Liver (tissue), 8 donors: ENCODE measurements at regions not wholly inside any gene's neighbourhood (a gene's known extent, or its start where the extent isn't known, plus 50 kb on each side); places are given as distances from the start of the nearest gene placed in this dataset.

Source experiments
- DNase-seq: peaks from one replicate; pipeline ENCODE4 v3.0.0-alpha.2; 2017; ENCODE audit warnings: low spot score
- H3K27ac ChIP-seq, 2 donors: one replicate each; pipeline ENCODE4 v1.7.0; 2013; ENCODE audit warnings: inconsistent platforms in 2 of 2, low read length in 2 of 2, control low read depth in 1 of 2, low read depth in 1 of 2, mild to moderate bottlenecking in 1 of 2
- H3K27me3 ChIP-seq, 4 donors: one replicate each; pipeline versions ENCODE4 v1.6.1 to v1.7.0; 2013; ENCODE audit warnings: low read length in 3 of 4, inconsistent platforms in 1 of 4, mild to moderate bottlenecking in 1 of 4, moderate library complexity in 1 of 4; ENCODE audit not compliant: control insufficient read depth in 4 of 4, insufficient read depth in 4 of 4
- H3K36me3 ChIP-seq, 4 donors: one replicate each; pipeline versions ENCODE4 v1.6.1 to v1.7.0; 2013; ENCODE audit warnings: low read length in 3 of 4, mild to moderate bottlenecking in 3 of 4, low read depth in 1 of 4, moderate library complexity in 1 of 4; ENCODE audit not compliant: control insufficient read depth in 4 of 4, insufficient read depth in 3 of 4
- H3K4me1 ChIP-seq, 4 donors: one replicate each; pipeline versions ENCODE4 v1.6.1 to v1.7.0; 2013; ENCODE audit warnings: low read length in 3 of 4, mild to moderate bottlenecking in 3 of 4, moderate library complexity in 1 of 4; ENCODE audit not compliant: control insufficient read depth in 4 of 4, insufficient read depth in 4 of 4
- H3K4me3 ChIP-seq, 3 donors: one replicate each; pipeline versions ENCODE4 v1.6.1 to v1.7.0; 2013; ENCODE audit warnings: low read length in 3 of 3, control low read depth in 1 of 3, low read depth in 1 of 3, mild to moderate bottlenecking in 1 of 3
- H3K9ac ChIP-seq, 2 donors: one replicate each; pipeline ENCODE4 v1.7.0; 2013; ENCODE audit warnings: low read length in 2 of 2, mild to moderate bottlenecking in 2 of 2, moderate library complexity in 2 of 2, control low read depth in 1 of 2, low read depth in 1 of 2
- H3K9me3 ChIP-seq, 4 donors: one replicate each; pipeline versions ENCODE4 v1.6.1 to v1.7.0; 2013; ENCODE audit warnings: low read length in 3 of 4; ENCODE audit not compliant: control insufficient read depth in 4 of 4
- EGR1 ChIP-seq, 2 donors: IDR thresholded peaks; 2 replicates each; pipeline ENCODE4 v1.6.1; 2016 to 2018; ENCODE audit warnings: antibody characterized with exemption in 2 of 2, low read depth in 2 of 2
- FOXA1 ChIP-seq: IDR thresholded peaks from 2 replicates; pipeline ENCODE4 v1.6.1; 2016; ENCODE audit warnings: antibody characterized with exemption
- FOXA2 ChIP-seq: IDR thresholded peaks from 2 replicates; pipeline ENCODE4 v1.6.1; 2016; ENCODE audit warnings: antibody characterized with exemption
- GABPA ChIP-seq, 2 donors: IDR thresholded peaks in 1 of 2; conservative IDR thresholded peaks in 1 of 2; 2 replicates each; pipeline ENCODE4 v1.6.1; 2016; ENCODE audit warnings: antibody characterized with exemption in 2 of 2, mild to moderate bottlenecking in 1 of 2, moderate library complexity in 1 of 2
- HNF4A ChIP-seq, 2 donors: conservative IDR thresholded peaks; 2 replicates each; pipeline ENCODE4 v1.6.1; 2016; ENCODE audit warnings: antibody characterized with exemption in 2 of 2, mild to moderate bottlenecking in 2 of 2
- HNF4G ChIP-seq: IDR thresholded peaks from 2 replicates; pipeline ENCODE4 v1.6.1; 2016; ENCODE audit warnings: antibody characterized with exemption
- JUND ChIP-seq, 2 donors: IDR thresholded peaks; 2 replicates each; pipeline ENCODE4 v1.6.1; 2016; ENCODE audit warnings: antibody characterized with exemption in 2 of 2
- NR2F2 ChIP-seq: IDR thresholded peaks from 2 replicates; pipeline ENCODE4 v1.6.1; 2016; ENCODE audit warnings: antibody characterized with exemption
- RAD21 ChIP-seq, 2 donors: IDR thresholded peaks; 2 replicates each; pipeline ENCODE4 v1.6.1; 2016; ENCODE audit warnings: antibody characterized with exemption in 2 of 2, mild to moderate bottlenecking in 2 of 2
- RXRA ChIP-seq, 2 donors: IDR thresholded peaks; 2 replicates each; pipeline ENCODE4 v1.6.1; 2017 to 2018; ENCODE audit warnings: antibody characterized with exemption in 2 of 2, mild to moderate bottlenecking in 1 of 2
- SP1 ChIP-seq: IDR thresholded peaks from 2 replicates; pipeline ENCODE4 v1.6.1; 2018; ENCODE audit warnings: antibody characterized with exemption, mild to moderate bottlenecking
- TAF1 ChIP-seq: conservative IDR thresholded peaks from 2 replicates; pipeline ENCODE4 v1.6.1; 2016; ENCODE audit warnings: antibody characterized with exemption, mild to moderate bottlenecking
- YY1 ChIP-seq: IDR thresholded peaks from 2 replicates; pipeline ENCODE4 v1.6.1; 2016; ENCODE audit warnings: antibody characterized with exemption, mild to moderate bottlenecking
- ZBTB33 ChIP-seq: IDR thresholded peaks from 2 replicates; pipeline ENCODE4 v1.6.1; 2016; ENCODE audit warnings: antibody characterized with exemption
- WGBS: extraction: QIAGEN DNeasy Blood & Tissue Kit; methylation state at CpG from one replicate; pipeline ENCODE4 v1.1.7; 2013; 5-methylcytosine and 5-hydroxymethylcytosine counted together
- TF ChIP-seq, protein P1 (sequence below): fragments of 150-350 bp; IDR thresholded peaks from 2 replicates; pipeline ENCODE4 v1.5.1; 2017; ENCODE audit warnings: improper control_type of control experiment, low read depth, low read length; ENCODE audit not compliant: missing input control
- TF ChIP-seq, protein P2 (sequence below): IDR thresholded peaks from 2 replicates; pipeline ENCODE4 v1.6.1; 2016; ENCODE audit warnings: antibody characterized with exemption
- TF ChIP-seq, protein P3 (sequence below): IDR thresholded peaks from 2 replicates; pipeline ENCODE4 v1.6.1; 2016; ENCODE audit warnings: antibody characterized with exemption, mild to moderate bottlenecking
- TF ChIP-seq, protein P4 (sequence below): IDR thresholded peaks from 2 replicates; pipeline ENCODE4 v1.6.1; 2016; ENCODE audit warnings: antibody characterized with exemption
- donor health status: healthy.
- donor health status: healthy.
- donor health status: healthy.
- donor health status: healthy.
- donor health status: healthy.

- H3K36me3 ChIP-seq, result no peaks in the 10 kb centered on the region
- no peak overlapping the region for H3K9ac ChIP-seq
- no peak for DNase-seq
- no peak overlapping the region for H3K27ac ChIP-seq
- peaks cover 0 to 4% (median 0%) of the 10 kb centered on the region in 4 donors for H3K4me1 ChIP-seq
- peaks cover 0 to 4% (median 0%) of the 10 kb centered on the region in 4 donors for H3K27me3 ChIP-seq
- TF ChIP-seq, protein P1, sequence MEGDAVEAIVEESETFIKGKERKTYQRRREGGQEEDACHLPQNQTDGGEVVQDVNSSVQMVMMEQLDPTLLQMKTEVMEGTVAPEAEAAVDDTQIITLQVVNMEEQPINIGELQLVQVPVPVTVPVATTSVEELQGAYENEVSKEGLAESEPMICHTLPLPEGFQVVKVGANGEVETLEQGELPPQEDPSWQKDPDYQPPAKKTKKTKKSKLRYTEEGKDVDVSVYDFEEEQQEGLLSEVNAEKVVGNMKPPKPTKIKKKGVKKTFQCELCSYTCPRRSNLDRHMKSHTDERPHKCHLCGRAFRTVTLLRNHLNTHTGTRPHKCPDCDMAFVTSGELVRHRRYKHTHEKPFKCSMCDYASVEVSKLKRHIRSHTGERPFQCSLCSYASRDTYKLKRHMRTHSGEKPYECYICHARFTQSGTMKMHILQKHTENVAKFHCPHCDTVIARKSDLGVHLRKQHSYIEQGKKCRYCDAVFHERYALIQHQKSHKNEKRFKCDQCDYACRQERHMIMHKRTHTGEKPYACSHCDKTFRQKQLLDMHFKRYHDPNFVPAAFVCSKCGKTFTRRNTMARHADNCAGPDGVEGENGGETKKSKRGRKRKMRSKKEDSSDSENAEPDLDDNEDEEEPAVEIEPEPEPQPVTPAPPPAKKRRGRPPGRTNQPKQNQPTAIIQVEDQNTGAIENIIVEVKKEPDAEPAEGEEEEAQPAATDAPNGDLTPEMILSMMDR, result no peak
- TF ChIP-seq YY1, result no peak
- TF ChIP-seq RAD21 (IDR thresholded peaks at IDR 0.05), result no peak
- TF ChIP-seq NR2F2, result no peak
- TF ChIP-seq, protein P2, sequence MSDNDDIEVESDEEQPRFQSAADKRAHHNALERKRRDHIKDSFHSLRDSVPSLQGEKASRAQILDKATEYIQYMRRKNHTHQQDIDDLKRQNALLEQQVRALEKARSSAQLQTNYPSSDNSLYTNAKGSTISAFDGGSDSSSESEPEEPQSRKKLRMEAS, result no peak
- TF ChIP-seq HNF4A (conservative IDR thresholded peaks at IDR 0.05), result no peak
- TF ChIP-seq ZBTB33, result no peak
- TF ChIP-seq RXRA (IDR thresholded peaks at IDR 0.05), result no peak
- no peaks in the 10 kb centered on the region for H3K9me3 ChIP-seq
- H3K4me3 ChIP-seq, result no peak overlapping the region
- WGBS, result 84% methylated on average over 2 of the region's 2 CpGs
Measured at GRCh38 chr12:98222135-98222534, 293.3 kb upstream of the TMPO start.

- TF ChIP-seq, protein P3, sequence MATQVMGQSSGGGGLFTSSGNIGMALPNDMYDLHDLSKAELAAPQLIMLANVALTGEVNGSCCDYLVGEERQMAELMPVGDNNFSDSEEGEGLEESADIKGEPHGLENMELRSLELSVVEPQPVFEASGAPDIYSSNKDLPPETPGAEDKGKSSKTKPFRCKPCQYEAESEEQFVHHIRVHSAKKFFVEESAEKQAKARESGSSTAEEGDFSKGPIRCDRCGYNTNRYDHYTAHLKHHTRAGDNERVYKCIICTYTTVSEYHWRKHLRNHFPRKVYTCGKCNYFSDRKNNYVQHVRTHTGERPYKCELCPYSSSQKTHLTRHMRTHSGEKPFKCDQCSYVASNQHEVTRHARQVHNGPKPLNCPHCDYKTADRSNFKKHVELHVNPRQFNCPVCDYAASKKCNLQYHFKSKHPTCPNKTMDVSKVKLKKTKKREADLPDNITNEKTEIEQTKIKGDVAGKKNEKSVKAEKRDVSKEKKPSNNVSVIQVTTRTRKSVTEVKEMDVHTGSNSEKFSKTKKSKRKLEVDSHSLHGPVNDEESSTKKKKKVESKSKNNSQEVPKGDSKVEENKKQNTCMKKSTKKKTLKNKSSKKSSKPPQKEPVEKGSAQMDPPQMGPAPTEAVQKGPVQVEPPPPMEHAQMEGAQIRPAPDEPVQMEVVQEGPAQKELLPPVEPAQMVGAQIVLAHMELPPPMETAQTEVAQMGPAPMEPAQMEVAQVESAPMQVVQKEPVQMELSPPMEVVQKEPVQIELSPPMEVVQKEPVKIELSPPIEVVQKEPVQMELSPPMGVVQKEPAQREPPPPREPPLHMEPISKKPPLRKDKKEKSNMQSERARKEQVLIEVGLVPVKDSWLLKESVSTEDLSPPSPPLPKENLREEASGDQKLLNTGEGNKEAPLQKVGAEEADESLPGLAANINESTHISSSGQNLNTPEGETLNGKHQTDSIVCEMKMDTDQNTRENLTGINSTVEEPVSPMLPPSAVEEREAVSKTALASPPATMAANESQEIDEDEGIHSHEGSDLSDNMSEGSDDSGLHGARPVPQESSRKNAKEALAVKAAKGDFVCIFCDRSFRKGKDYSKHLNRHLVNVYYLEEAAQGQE, result no peak
- TF ChIP-seq, protein P2, result no peak
- no peak for TF ChIP-seq YY1
- no peak for TF ChIP-seq GABPA (IDR thresholded peaks at IDR 0.05 in 1 of 2, conservative IDR thresholded peaks at IDR 0.05 in 1 of 2)
- no peak for TF ChIP-seq NR2F2
- no peak for TF ChIP-seq ZBTB33
- no peak for TF ChIP-seq RAD21 (IDR thresholded peaks at IDR 0.05)
- no peak for TF ChIP-seq EGR1 (IDR thresholded peaks at IDR 0.05; ENCODE audit: low read depth in 2 of 2)
- TF ChIP-seq SP1, result no peak
- TF ChIP-seq, protein P4, sequence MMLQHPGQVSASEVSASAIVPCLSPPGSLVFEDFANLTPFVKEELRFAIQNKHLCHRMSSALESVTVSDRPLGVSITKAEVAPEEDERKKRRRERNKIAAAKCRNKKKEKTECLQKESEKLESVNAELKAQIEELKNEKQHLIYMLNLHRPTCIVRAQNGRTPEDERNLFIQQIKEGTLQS, result no peak
- TF ChIP-seq HNF4G, result no peak
- TF ChIP-seq FOXA2, result no peak
- TF ChIP-seq HNF4A (conservative IDR thresholded peaks at IDR 0.05), result no peak
- no peak for TF ChIP-seq TAF1
- TF ChIP-seq JUND (IDR thresholded peaks at IDR 0.05), result no peak
- TF ChIP-seq RXRA (IDR thresholded peaks at IDR 0.05), result no peak
- TF ChIP-seq, protein P1, result no peak
- no peak for TF ChIP-seq FOXA1
- no peaks in the 10 kb centered on the region for H3K36me3 ChIP-seq
- no peak overlapping the region for H3K4me3 ChIP-seq
- H3K9me3 ChIP-seq, result no peaks in the 10 kb centered on the region
- no peak overlapping the region for H3K27ac ChIP-seq
- peaks cover 0 to 4% (median 0%) of the 10 kb centered on the region in 4 donors for H3K4me1 ChIP-seq
- no peak for DNase-seq
- WGBS, result 30% methylated on average over 5 of the region's 5 CpGs
- H3K27me3 ChIP-seq, result peaks cover 0 to 7% (median 0%) of the 10 kb centered on the region in 4 donors
- no peak overlapping the region for H3K9ac ChIP-seq
Measured at GRCh38 chr12:98224584-98225221, 290.7 kb upstream of the TMPO start.
